Vagina (tissue), 2 donors: ENCODE measurements at regions not wholly inside any gene's neighbourhood (a gene's known extent, or its start where the extent isn't known, plus 50 kb on each side); places are given as distances from the start of the nearest gene placed in this dataset.

Experiments
- DNase-seq, 2 donors: peaks; one replicate each; pipeline ENCODE4 v3.0.0-alpha.2; 2017; ENCODE audit errors: extremely low spot score in 2 of 2
- H3K27ac ChIP-seq: fragments of 200-600 bp; sonication (generic); one replicate; pipeline ENCODE4 v1.5.1; 2019
- H3K27me3 ChIP-seq: fragments of 200-600 bp; sonication (generic); one replicate; pipeline ENCODE4 v1.5.1; 2019
- H3K36me3 ChIP-seq, 2 donors: fragments of 200-600 bp; sonication (generic); one replicate each; pipeline ENCODE4 v1.5.1; 2017 to 2019
- H3K4me1 ChIP-seq: fragments of 200-600 bp; sonication (generic); one replicate; pipeline ENCODE4 v1.5.1; 2019
- H3K4me3 ChIP-seq, 2 donors: fragments of 200-600 bp; sonication (generic); 1 replicate in 1 of 2; 2 replicates in 1 of 2; pipeline ENCODE4 v1.5.1; 2016 to 2019
- H3K9me3 ChIP-seq: fragments of 200-600 bp; sonication (generic); one replicate; pipeline ENCODE4 v1.5.1; 2019
- CTCF ChIP-seq, 3 experiments: fragments of 450-650 bp in 2 of 3; fragments of 200-600 bp in 1 of 3; sonication (generic) in 1 of 3; IDR thresholded peaks; one replicate each; pipeline ENCODE4 v1.5.1; 2017 to 2019; ENCODE audit warnings: antibody characterized with exemption in 3 of 3, mild to moderate bottlenecking in 2 of 3, moderate library complexity in 2 of 3
- POLR2A ChIP-seq, 2 donors: fragments of 450-650 bp; IDR thresholded peaks; one replicate each; pipeline ENCODE4 v1.6.1; 2017; ENCODE audit warnings: antibody characterized with exemption in 2 of 2, mild to moderate bottlenecking in 2 of 2, moderate library complexity in 2 of 2
- POLR2AphosphoS5 ChIP-seq, 2 donors: sonication (generic); formaldehyde crosslinking; IDR thresholded peaks; one replicate each; pipeline ENCODE4 v1.9.0; 2017; ENCODE audit warnings: antibody characterized with exemption in 2 of 2, mild to moderate bottlenecking in 2 of 2, low read depth in 1 of 2; ENCODE audit not compliant: insufficient read depth in 1 of 2
- intact Hi-C: fragments of 100-400 bp; cut with DNase I; formaldehyde crosslinking; loops from one replicate; pipeline ENCODE4 v1.15.1; 2023

DNA sequence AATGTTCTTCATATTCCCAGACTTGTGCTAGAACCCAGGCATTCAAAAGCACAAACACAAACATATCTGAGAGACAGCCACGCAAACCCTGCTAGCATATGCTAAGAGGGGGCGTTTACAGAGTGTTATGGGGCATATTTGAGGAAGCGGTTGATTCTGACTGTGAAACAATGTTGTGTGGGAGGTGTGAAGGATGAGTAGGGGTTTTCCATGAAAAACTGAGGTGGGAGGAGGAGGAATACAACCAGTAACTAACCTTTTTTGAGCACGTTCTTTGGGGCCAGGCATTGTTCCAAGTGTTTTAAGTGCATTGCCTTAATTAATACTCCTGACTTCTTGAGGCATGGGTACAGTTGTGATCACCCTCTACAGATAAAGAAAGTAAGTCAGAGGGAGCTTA lies 499.5 kb downstream of the AACS start:
- H3K27me3 ChIP-seq = no peaks in the 10 kb centered on the region

GRCh38 chr12:125567581-125567980 lies 502.3 kb downstream of the AACS start:
- Histone ChIP-seq H3K27ac (no peak overlapping the region), H3K27me3 (no peaks in the 10 kb centered on the region), H3K4me1 (no peaks in the 10 kb centered on the region), H3K4me3 (no peak overlapping the region), H3K9me3 (no peaks in the 10 kb centered on the region), H3K36me3 (no peaks in the 10 kb centered on the region)
- intact Hi-C loops = no loop called here
- TF ChIP-seq POLR2A (IDR thresholded peaks at IDR 0.05) (no peak), POLR2AphosphoS5 (IDR thresholded peaks at IDR 0.05; ENCODE audit: insufficient read depth in 1 of 2, low read depth in 1 of 2) (no peak), CTCF (IDR thresholded peaks at IDR 0.05) (no peak)
- DNase-seq = no peak

More for the DNA sequence above, 499.5 kb downstream of the AACS start:
- Histone ChIP-seq H3K36me3 (no peaks in the 10 kb centered on the region), H3K4me3 (no peak overlapping the region), H3K9me3 (no peaks in the 10 kb centered on the region), H3K27ac (no peak overlapping the region), H3K4me1 (no peaks in the 10 kb centered on the region)
- intact Hi-C loops = no loop called here
- TF ChIP-seq POLR2AphosphoS5 (IDR thresholded peaks at IDR 0.05; ENCODE audit: insufficient read depth in 1 of 2, low read depth in 1 of 2) (no peak), CTCF (IDR thresholded peaks at IDR 0.05) (no peak), POLR2A (IDR thresholded peaks at IDR 0.05) (no peak)
- DNase-seq = no peak

DNA sequence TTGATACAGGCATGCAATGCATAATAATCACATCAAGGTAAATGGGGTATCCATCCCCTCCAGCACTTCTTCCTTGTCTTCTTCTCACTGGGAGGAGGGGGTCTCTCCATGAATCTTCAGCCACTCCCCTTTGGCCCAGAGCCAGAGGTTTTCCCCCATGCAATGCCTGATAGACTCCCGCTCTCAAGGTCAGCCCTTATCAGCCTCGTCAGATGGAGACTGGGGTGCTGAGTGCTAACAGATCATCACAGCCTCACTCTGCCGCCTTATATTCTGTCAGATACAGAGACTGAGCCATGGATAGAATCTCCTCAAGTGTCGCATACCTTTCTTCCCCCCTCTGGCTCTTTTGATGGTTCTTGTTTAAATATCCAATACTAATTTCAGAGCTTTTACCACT lies 503.1 kb downstream of the AACS start:
- no peaks in the 10 kb centered on the region for H3K36me3 ChIP-seq
- H3K4me3 ChIP-seq = no peak overlapping the region
- intact Hi-C loops = no loop called here
- no peak overlapping the region for H3K27ac ChIP-seq
- no peaks in the 10 kb centered on the region for H3K27me3 ChIP-seq
- no peaks in the 10 kb centered on the region for H3K9me3 ChIP-seq
- no peaks in the 10 kb centered on the region for H3K4me1 ChIP-seq
- DNase-seq = no peak
- TF ChIP-seq POLR2AphosphoS5 (IDR thresholded peaks at IDR 0.05; ENCODE audit: insufficient read depth in 1 of 2, low read depth in 1 of 2) (no peak), CTCF (IDR thresholded peaks at IDR 0.05) (no peak), POLR2A (IDR thresholded peaks at IDR 0.05) (no peak)

- TF ChIP-seq POLR2AphosphoS5 (IDR thresholded peaks at IDR 0.05; ENCODE audit: insufficient read depth in 1 of 2, low read depth in 1 of 2) (no peak), POLR2A (IDR thresholded peaks at IDR 0.05) (no peak), CTCF (IDR thresholded peaks at IDR 0.05) (no peak)
- Histone ChIP-seq H3K4me3 (no peak overlapping the region), H3K27me3 (no peaks in the 10 kb centered on the region), H3K9me3 (peaks cover 1% of the 10 kb centered on the region), H3K36me3 (no peaks in the 10 kb centered on the region), H3K27ac (no peak overlapping the region), H3K4me1 (no peaks in the 10 kb centered on the region)
- intact Hi-C loops = no loop called here
- no peak for DNase-seq
Measured at GRCh38 chr12:125573271-125573670, 508.0 kb downstream of the AACS start.

- Histone ChIP-seq H3K27ac (no peak overlapping the region), H3K36me3 (no peaks in the 10 kb centered on the region), H3K9me3 (peaks cover 9% of the 10 kb centered on the region), H3K27me3 (no peaks in the 10 kb centered on the region), H3K4me1 (no peaks in the 10 kb centered on the region), H3K4me3 (no peak overlapping the region)
- DNase-seq = no peak
- intact Hi-C loops = no loop called here
- TF ChIP-seq POLR2A (IDR thresholded peaks at IDR 0.05) (no peak), POLR2AphosphoS5 (IDR thresholded peaks at IDR 0.05; ENCODE audit: insufficient read depth in 1 of 2, low read depth in 1 of 2) (no peak), CTCF (IDR thresholded peaks at IDR 0.05) (no peak)
Measured at GRCh38 chr12:125577334-125577733, 512.1 kb downstream of the AACS start.
